Skeletal muscle cell (primary cell): ENCODE measurements at regions not wholly inside any gene's neighbourhood (a gene's known extent, or its start where the extent isn't known, plus 50 kb on each side); places are given as distances from the start of the nearest gene placed in this dataset.
"Not testable (repeated sequence)": the region's sequence is repeated elsewhere in the genome, so short reads cannot be mapped to it uniquely, and the experiment has no call there.

Experiments used
- DNase-seq: peaks from one replicate; pipeline ENCODE4 v3.0.0-alpha.2; 2010; ENCODE audit warnings: low read depth
- H3K4me3 ChIP-seq: 2 replicates; pipeline ENCODE4 v1.5.1; 2011; ENCODE audit warnings: low read depth, mild to moderate bottlenecking, control low read depth, low read length, moderate library complexity

DNA sequence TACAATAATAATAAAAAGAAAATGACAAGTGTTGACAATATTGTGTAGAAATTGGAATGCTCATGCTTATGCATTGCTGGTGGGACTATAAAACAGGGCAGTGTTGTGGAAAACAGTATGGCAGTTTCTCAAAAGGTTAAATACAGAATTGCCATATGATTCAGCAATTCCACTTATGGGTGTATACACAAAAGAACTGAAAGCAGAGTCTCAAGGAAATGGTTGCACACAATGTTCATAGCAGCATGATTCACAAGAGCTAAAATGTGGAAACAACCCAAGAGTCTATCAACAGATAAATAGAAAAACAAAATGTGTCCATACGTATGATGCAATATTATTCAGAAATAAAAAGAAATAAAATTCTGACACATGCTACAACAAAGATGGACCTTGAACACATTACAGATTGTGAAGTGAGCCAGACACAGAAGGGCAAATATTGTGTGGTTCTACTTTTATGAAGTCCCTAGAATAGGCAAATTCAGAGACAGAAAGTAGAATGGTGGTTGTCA is 64.8 kb upstream of the GRM8 start:
- peak; percentile 4 for DNase-seq
- no peak overlapping the region for H3K4me3 ChIP-seq

DNA sequence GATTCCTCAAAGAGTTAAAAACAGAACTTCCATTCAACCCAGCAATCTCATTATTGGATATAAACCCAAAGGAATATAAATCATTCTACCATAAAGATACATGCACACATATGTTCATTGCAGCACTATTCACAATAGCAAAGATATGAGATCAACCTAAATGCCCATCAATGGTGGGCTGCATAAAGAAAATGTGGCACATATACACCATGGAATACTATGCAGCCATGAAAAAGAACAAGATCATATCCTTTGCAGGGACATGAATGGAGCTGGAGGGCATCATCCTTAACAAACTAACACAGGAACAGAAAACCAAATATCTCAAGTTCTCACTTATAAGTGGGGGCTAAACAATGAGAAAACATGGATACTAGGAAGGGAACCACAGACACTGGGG is 64.1 kb upstream of the GRM8 start:
- not testable (repeated sequence) for DNase-seq, H3K4me3 ChIP-seq

DNA sequence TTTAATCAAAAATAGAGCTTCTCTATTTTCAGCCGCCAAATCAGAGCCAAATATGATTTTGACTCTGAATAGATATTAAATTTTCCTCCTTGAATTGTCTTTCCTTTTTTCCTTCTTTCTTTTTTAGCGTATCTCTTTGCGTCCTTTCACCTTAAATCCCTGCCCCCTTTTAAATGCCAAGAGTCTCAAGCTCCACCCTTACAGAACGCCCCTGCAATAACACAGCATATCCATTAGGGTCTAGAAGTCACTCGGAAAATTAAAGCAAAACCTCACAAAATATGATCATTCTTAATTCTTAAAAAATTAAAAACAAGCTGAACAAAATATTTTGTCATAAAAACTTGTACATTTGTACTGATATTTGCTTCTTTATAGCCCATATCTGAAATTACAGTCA is 51.3 kb upstream of the GRM8 start:
- no peak overlapping the region for H3K4me3 ChIP-seq
- DNase-seq, result no peak

DNA sequence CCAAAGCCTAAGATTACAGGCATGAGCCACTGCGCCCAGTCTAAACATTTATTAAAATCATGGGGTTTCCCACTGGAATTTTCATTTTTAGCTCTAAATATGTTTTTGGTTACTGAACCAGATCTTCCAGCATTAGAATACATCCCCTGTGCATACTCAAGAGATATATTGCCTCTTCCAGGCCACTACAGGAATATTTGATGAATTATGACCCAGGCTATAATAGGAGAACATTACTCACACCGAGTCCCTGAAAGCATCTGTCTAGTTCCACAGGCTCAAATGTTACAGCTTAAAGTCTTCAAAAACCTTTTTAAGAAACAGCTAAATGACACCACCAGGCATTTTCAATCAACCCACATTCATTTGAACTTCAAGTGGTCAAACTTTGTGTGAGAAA is 50.4 kb upstream of the GRM8 start:
- no peak for DNase-seq

More for the DNA sequence above, 50.4 kb upstream of the GRM8 start:
- no peak overlapping the region for H3K4me3 ChIP-seq
